Chondrocyte (in vitro differentiated cells): ENCODE measurements at regions not wholly inside any gene's neighbourhood (a gene's known extent, or its start where the extent isn't known, plus 50 kb on each side); places are given as distances from the start of the nearest gene placed in this dataset.
"Not testable (repeated sequence)": the region's sequence is repeated elsewhere in the genome, so short reads cannot be mapped to it uniquely, and the experiment has no call there.

Experiments
- DNase-seq: peaks from one replicate; pipeline ENCODE4 v3.0.0; 2021; ENCODE audit warnings: mixed read lengths, low spot score
- H3K27ac Mint-ChIP-seq: one replicate; pipeline ENCODE4 v1.8.0; 2021; ENCODE audit warnings: mild to moderate bottlenecking, moderate library complexity, mixed read lengths; ENCODE audit not compliant: unreplicated experiment
- H3K27me3 Mint-ChIP-seq: 2 replicates; pipeline ENCODE4 v1.8.0; 2021; ENCODE audit warnings: low read depth, mixed read lengths
- H3K36me3 Mint-ChIP-seq: 2 replicates; pipeline ENCODE4 v1.8.0; 2021; ENCODE audit warnings: low read depth, mixed read lengths
- H3K4me1 Mint-ChIP-seq: 2 replicates; pipeline ENCODE4 v1.8.0; 2021; ENCODE audit warnings: low read depth, mild to moderate bottlenecking, mixed read lengths
- H3K4me3 Mint-ChIP-seq: one replicate; pipeline ENCODE4 v1.8.0; 2021; ENCODE audit warnings: mild to moderate bottlenecking, moderate library complexity, mixed read lengths; ENCODE audit not compliant: unreplicated experiment
- H3K9me3 Mint-ChIP-seq: 2 replicates; pipeline ENCODE4 v1.8.0; 2021; ENCODE audit warnings: low read depth, mixed read lengths
- TF ChIP-seq, protein P1 (sequence below): fragments of 200-600 bp; sonication (generic); IDR thresholded peaks from 2 replicates; pipeline ENCODE4 v1.5.0; 2021; ENCODE audit warnings: antibody characterized with exemption, mild to moderate bottlenecking, moderate library complexity

DNA sequence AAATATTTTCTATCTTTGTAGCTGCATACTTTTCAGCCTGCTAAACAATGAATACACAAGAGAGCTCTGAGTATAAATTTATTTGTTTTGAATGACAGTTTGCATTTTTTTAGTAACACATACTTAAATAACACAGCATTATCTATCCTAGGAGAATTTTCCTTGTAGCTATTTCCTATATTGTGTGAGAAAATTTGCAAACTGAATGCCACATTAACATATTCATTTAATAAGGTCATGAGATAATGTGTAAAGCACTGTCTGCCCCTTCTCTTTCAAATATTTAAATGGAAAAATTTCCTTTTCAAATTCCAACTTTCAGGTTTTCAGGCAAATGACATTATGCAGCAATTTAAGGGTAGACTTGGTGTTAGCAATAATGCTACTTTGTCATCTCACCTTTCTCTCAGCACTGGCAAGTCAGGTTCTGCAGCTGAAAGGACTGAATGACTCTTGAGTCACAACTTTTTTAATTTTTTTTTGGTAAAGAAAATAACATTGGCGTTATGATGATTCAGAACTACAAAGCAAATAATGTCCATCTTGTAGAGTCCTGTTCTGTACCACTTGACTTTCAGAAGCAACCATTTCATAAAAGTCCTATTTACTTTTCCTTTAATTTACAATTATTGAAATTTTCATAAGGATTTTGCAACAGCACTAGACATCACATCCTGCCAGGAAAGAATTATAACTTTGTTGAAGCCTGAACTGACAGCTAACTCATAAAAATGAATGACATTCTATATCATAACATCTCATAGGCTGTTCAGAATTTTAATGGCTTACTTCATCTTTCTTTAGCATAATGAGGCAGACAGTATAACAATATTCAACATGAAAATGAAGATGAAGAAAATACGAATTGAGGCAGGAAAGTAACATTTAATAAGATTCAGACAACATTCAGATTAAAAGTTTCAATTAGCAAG, 681.6 kb upstream of the SEMA6D start:
- H3K27ac Mint-ChIP-seq, result no peak overlapping the region
- H3K4me3 Mint-ChIP-seq, result no peak overlapping the region
- no peaks in the 10 kb centered on the region for H3K36me3 Mint-ChIP-seq
- H3K4me1 Mint-ChIP-seq, result no peaks in the 10 kb centered on the region
- DNase-seq, result no peak
- H3K27me3 Mint-ChIP-seq, result no peaks in the 10 kb centered on the region
- TF ChIP-seq, protein P1, sequence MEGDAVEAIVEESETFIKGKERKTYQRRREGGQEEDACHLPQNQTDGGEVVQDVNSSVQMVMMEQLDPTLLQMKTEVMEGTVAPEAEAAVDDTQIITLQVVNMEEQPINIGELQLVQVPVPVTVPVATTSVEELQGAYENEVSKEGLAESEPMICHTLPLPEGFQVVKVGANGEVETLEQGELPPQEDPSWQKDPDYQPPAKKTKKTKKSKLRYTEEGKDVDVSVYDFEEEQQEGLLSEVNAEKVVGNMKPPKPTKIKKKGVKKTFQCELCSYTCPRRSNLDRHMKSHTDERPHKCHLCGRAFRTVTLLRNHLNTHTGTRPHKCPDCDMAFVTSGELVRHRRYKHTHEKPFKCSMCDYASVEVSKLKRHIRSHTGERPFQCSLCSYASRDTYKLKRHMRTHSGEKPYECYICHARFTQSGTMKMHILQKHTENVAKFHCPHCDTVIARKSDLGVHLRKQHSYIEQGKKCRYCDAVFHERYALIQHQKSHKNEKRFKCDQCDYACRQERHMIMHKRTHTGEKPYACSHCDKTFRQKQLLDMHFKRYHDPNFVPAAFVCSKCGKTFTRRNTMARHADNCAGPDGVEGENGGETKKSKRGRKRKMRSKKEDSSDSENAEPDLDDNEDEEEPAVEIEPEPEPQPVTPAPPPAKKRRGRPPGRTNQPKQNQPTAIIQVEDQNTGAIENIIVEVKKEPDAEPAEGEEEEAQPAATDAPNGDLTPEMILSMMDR, result no peak
- peaks cover 10% of the 10 kb centered on the region for H3K9me3 Mint-ChIP-seq

DNA sequence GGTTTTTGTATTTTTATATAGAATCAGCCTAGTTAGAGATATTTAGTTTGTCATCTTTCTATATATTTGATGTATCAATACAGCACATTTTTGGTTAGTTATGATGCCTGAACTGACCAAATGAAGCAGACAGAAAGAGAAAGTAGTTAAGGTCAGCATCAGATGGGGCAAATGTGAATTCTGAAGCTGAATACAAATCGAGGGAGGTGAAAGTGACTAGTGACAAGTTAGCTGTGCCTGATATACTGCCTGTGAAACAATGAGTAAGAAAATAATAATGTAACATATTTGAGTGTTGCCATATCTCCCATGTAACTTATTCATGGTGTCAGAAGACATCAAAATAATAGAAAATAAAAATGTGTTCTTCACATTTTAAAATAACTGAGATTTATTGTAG, 680.3 kb upstream of the SEMA6D start:
- Mint-ChIP-seq H3K4me1 (no peaks in the 10 kb centered on the region), H3K4me3 (no peak overlapping the region), H3K27ac (no peak overlapping the region), H3K36me3 (no peaks in the 10 kb centered on the region), H3K27me3 (no peaks in the 10 kb centered on the region), H3K9me3 (peaks cover 3% of the 10 kb centered on the region)
- TF ChIP-seq, protein P1, result no peak
- no peak for DNase-seq

DNA sequence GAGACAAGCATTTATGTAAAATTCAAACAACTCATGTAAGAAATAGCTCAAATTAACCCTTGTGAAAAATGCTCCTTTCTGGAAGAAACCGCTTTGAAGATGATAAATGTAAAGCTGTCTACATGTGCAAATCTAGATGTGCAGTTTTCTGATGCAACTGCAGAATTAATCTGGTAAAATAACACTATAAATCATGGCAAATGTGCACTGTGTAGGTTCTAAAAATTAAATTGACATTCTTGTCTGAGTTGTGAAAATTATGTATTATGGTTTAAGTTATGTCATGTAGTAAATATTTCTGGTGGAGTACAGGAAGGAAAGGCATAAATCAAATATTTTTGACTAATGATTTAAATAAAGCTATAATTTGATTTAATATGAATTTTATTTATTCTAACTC, 678.1 kb upstream of the SEMA6D start:
- Mint-ChIP-seq H3K4me3 (no peak overlapping the region), H3K27me3 (no peaks in the 10 kb centered on the region), H3K36me3 (no peaks in the 10 kb centered on the region), H3K4me1 (no peaks in the 10 kb centered on the region), H3K9me3 (no peaks in the 10 kb centered on the region), H3K27ac (no peak overlapping the region)
- TF ChIP-seq, protein P1, result no peak
- no peak for DNase-seq

DNA sequence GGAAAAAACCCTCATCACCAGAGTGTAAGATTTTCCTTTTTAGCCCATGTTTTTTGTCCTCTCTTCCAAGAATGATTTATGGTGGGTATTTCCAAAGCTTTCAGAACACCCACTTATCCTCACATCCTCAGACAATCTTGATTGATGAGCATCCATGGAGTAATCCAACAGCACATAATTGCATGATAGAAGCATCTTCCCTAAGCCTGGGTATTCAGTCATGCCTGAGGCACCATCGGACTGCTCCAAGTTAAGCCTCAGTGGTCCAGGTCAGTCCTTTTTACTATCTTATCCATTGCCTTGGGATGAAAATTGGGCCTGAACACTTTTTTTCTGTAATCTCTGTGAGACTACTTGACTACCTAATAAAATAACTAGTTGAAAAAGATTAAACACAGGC, 676.0 kb upstream of the SEMA6D start:
- Mint-ChIP-seq H3K9me3 (peaks cover under 1% of the 10 kb centered on the region), H3K4me3 (no peak overlapping the region), H3K27ac (no peak overlapping the region), H3K27me3 (no peaks in the 10 kb centered on the region), H3K36me3 (no peaks in the 10 kb centered on the region), H3K4me1 (no peaks in the 10 kb centered on the region)
- TF ChIP-seq, protein P1, result no peak
- no peak for DNase-seq

DNA sequence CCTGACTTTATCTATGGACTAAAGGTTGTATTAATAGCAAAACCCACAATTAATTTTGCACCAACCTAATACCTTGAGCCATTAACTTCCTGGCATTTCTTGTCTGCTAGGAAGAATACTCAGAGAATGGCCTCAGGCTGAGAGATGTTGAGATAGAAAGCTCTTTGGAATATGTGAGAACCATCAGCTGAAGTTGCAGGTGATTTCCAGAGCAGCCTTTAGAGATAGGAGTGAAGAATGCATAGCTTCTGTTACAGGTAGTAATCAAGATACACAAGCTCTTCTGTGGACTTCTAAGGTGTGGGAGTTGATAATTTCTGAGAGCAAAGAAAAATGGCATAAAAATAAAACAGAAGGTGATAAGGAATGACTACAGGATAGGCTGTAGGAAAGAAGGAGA, 669.3 kb upstream of the SEMA6D start:
- not testable (repeated sequence) for H3K27me3 Mint-ChIP-seq, H3K36me3 Mint-ChIP-seq, DNase-seq, H3K4me1 Mint-ChIP-seq, H3K4me3 Mint-ChIP-seq, H3K27ac Mint-ChIP-seq, H3K9me3 Mint-ChIP-seq

DNA sequence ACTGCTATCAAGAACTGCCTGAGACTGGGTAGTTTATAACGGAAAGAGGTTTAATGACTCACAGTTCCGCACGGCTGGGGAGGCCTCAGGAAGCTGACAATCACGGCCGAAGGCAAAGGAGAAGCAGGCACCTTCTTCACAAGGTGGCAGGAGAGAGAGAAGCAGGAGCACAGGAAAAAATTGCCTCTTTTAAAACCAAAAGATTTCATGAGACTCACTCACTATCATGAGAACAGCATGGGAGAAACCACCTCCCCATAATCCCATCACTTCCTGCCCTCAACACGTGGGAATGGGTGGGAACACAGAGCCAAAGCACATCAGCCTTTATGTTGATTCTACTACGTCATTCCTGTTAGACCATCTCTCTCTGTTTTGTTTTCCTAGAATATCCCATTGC, 650.9 kb upstream of the SEMA6D start:
- H3K4me3 Mint-ChIP-seq, result no peak overlapping the region
- H3K27ac Mint-ChIP-seq, result no peak overlapping the region
- no peak for DNase-seq
- TF ChIP-seq, protein P1, result no peak
- no peaks in the 10 kb centered on the region for H3K36me3 Mint-ChIP-seq
- H3K4me1 Mint-ChIP-seq, result no peaks in the 10 kb centered on the region
- H3K9me3 Mint-ChIP-seq, result no peaks in the 10 kb centered on the region
- peaks cover 6% of the 10 kb centered on the region for H3K27me3 Mint-ChIP-seq

DNA sequence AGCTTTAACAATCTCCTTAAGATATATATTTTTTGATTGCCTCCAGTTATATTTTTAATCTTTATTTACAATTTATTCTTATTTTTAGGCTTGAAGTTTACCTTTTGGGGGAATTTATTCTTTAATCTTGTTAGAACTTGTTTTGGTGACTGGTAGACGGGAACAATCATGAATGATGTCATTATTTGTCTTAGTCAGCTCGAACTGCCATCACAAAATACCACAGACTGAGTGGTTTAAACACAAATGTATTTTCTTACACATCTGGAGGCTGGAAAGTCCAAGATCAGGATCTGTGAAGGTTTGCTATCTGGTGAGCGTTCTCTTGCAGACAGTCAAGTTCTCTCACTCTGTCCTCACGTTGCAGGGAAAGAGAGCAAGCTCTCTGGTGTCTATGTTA, 639.5 kb upstream of the SEMA6D start:
- H3K4me1 Mint-ChIP-seq, H3K4me3 Mint-ChIP-seq, DNase-seq, H3K36me3 Mint-ChIP-seq, H3K9me3 Mint-ChIP-seq, H3K27me3 Mint-ChIP-seq, H3K27ac Mint-ChIP-seq: not testable (repeated sequence)
